ENCODE measurements at regions not wholly inside any gene's neighbourhood (a gene's known extent, or its start where the extent isn't known, plus 50 kb on each side); places are given as distances from the start of the nearest gene placed in this dataset.

DNA sequence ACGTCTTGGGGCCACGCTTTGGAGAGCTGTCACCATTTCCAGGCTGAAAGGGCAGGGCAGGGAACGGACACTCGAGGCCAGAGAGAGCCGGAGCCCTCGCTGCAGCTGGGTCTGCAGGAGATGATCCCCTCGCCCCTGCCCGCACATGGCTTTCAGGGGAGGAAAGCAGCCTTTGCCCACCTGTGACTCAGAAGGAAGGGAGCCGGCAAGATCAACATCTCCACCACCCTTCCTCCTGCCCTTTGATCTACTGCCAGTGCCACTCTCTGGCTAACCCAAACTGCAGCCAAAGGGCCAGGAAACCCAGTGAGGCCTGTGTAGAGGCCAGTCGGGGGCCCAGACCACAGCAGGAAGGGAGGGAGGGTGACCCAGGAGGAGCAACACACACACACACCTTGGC is 137.1 kb upstream of the ERCC6L2 start:
- TF ChIP-seq FOXP2 (optimal IDR thresholded peaks at IDR 0.05; ENCODE audit: borderline replicate concordance, extremely low read depth, extremely low read length, insufficient read depth) (no peak), POLR2AphosphoS5 (IDR thresholded peaks at IDR 0.05; ENCODE audit: low read depth, low read length) (no peak), TAF1 (IDR thresholded peaks at IDR 0.05; ENCODE audit: borderline replicate concordance, insufficient read depth, low read length) (no peak), REST (IDR thresholded peaks at IDR 0.05; ENCODE audit: insufficient read depth in 1 of 2, low read depth in 2 of 2, low read length in 2 of 2) (no peak), SIN3A (IDR thresholded peaks at IDR 0.05; ENCODE audit: borderline replicate concordance, insufficient read depth, low read length) (no peak)

DNA sequence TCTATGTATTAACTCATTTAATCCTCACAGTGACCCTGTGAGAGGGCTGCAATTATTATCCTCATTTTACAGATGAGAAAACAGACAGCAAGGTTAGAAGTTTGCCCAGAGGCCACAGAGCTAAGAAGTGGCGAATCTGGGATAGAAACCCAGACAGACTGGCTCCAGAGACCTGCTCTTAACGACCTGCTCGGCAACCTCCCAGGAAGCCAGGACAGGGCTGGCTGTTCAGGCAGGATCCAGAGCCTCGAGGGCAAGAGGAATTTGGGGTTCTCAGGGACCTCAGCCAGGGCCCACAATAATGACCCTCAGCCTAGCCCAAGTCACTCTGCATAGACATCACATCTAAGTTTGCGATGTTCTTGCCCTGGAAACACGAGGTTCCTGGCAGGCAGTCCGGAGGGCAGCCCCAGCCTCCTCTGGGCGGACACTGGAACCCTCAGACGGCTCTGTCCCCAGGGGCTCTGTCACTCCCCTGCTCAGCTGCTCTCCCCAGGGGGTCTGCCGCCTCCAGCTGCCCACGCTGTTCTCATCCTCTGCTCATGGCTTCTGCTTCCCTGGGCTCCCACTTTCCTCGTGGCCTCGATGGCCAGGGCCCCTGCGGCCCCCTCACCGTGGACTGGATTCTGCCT is 138.5 kb upstream of the ERCC6L2 start:
- TF ChIP-seq TAF1 (IDR thresholded peaks at IDR 0.05; ENCODE audit: borderline replicate concordance, insufficient read depth, low read length), result no peak
- no peak for TF ChIP-seq FOXP2 (optimal IDR thresholded peaks at IDR 0.05; ENCODE audit: borderline replicate concordance, extremely low read depth, extremely low read length, insufficient read depth)
- TF ChIP-seq REST (IDR thresholded peaks at IDR 0.05; ENCODE audit: insufficient read depth in 1 of 2, low read depth in 2 of 2, low read length in 2 of 2), result no peak
- no peak for TF ChIP-seq SIN3A (IDR thresholded peaks at IDR 0.05; ENCODE audit: borderline replicate concordance, insufficient read depth, low read length)
- TF ChIP-seq POLR2AphosphoS5 (IDR thresholded peaks at IDR 0.05; ENCODE audit: low read depth, low read length), result no peak

DNA sequence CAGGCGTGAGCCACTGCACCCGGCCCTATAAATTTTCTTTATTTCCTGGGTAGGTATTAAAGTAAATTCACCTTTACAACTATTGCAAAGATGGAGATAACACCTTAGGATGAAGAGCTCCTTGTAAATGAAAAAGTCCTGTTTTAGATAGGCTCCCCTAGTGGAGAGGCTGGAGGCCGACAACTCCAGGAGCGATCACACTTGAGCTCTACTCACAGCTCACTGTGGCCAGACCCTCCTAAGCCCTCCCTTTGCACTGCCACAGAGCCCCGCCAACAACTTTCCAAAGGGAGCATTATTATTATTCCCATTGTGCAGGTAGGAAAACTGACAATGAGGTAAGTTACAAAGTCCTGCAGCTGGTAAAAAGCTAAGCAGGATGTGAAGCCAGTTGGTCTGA is 139.1 kb upstream of the ERCC6L2 start:
- TF ChIP-seq SIN3A (IDR thresholded peaks at IDR 0.05; ENCODE audit: borderline replicate concordance, insufficient read depth, low read length), result no peak
- no peak for TF ChIP-seq POLR2AphosphoS5 (IDR thresholded peaks at IDR 0.05; ENCODE audit: low read depth, low read length)
- no peak for TF ChIP-seq FOXP2 (optimal IDR thresholded peaks at IDR 0.05; ENCODE audit: borderline replicate concordance, extremely low read depth, extremely low read length, insufficient read depth)
- no peak for TF ChIP-seq REST (IDR thresholded peaks at IDR 0.05; ENCODE audit: insufficient read depth in 1 of 2, low read depth in 2 of 2, low read length in 2 of 2)
- no peak for TF ChIP-seq TAF1 (IDR thresholded peaks at IDR 0.05; ENCODE audit: borderline replicate concordance, insufficient read depth, low read length)

DNA sequence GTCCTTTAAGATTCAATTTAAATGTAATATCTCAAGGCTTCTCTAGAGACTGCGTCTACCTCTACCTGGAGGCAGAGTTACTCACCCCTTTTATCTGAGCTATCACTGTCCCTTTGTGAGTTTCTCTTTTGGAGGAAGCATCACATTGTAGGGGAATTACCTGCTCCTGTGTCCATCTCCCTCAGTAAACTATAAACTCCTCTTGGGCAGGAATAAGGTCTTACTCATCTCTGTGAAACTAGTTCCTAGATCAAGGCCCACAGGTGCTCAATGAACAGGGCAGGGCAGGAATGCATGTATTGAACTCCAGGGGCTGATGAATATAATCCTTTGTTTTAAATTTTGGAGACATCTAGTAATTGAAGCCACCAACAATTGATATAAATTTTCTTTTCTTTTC is 139.8 kb upstream of the ERCC6L2 start:
- TF ChIP-seq SIN3A (IDR thresholded peaks at IDR 0.05; ENCODE audit: borderline replicate concordance, insufficient read depth, low read length), result no peak
- no peak for TF ChIP-seq TAF1 (IDR thresholded peaks at IDR 0.05; ENCODE audit: borderline replicate concordance, insufficient read depth, low read length)
- TF ChIP-seq POLR2AphosphoS5 (IDR thresholded peaks at IDR 0.05; ENCODE audit: low read depth, low read length), result no peak
- no peak for TF ChIP-seq REST (IDR thresholded peaks at IDR 0.05; ENCODE audit: insufficient read depth in 1 of 2, low read depth in 2 of 2, low read length in 2 of 2)
- TF ChIP-seq FOXP2 (optimal IDR thresholded peaks at IDR 0.05; ENCODE audit: borderline replicate concordance, extremely low read depth, extremely low read length, insufficient read depth), result no peak

Measured in PFSK-1 (cell line).